H1 (cell line): ENCODE measurements at regions not wholly inside any gene's neighbourhood (a gene's known extent, or its start where the extent isn't known, plus 50 kb on each side); places are given as distances from the start of the nearest gene placed in this dataset.

Experiments used
- CHD1 ChIP-seq: IDR thresholded peaks from 2 replicates; pipeline ENCODE4 v1.6.1; 2012; ENCODE audit warnings: low read depth, low read length, improper control_type of control experiment
- CREB1 ChIP-seq: IDR thresholded peaks from 2 replicates; pipeline ENCODE4 v1.6.1; 2012; ENCODE audit warnings: inconsistent platforms
- EZH2 ChIP-seq: fragments of 200-600 bp; sonication (generic); IDR thresholded peaks from 2 replicates; pipeline ENCODE4 v1.7.1; 2012; ENCODE audit warnings: low read depth, mild to moderate bottlenecking, moderate library complexity, low read length, inconsistent platforms; ENCODE audit not compliant: severe bottlenecking
- RBBP5 ChIP-seq: IDR thresholded peaks from 2 replicates; pipeline ENCODE4 v1.7.1; 2012; ENCODE audit warnings: low read depth, mild to moderate bottlenecking, inconsistent platforms, low read length, moderate library complexity, borderline replicate concordance
- SUZ12 ChIP-seq: fragments of 200-600 bp; sonication (generic); IDR thresholded peaks from 2 replicates; pipeline ENCODE4 v1.6.1; 2012; ENCODE audit warnings: mild to moderate bottlenecking, inconsistent platforms, low read length, moderate library complexity, mixed read lengths
- TAF1 ChIP-seq: IDR thresholded peaks from 2 replicates; pipeline ENCODE4 v1.6.1; 2011; ENCODE audit warnings: mild to moderate bottlenecking, low read depth, low read length

GRCh38 chr14:97417331-97417730 is 620.1 kb downstream of the VRK1 start (continued):
- TF ChIP-seq CHD1 = no peak
- TF ChIP-seq TAF1 = no peak
- TF ChIP-seq RBBP5 = no peak
- no peak for TF ChIP-seq CREB1
- no peak for TF ChIP-seq SUZ12
- TF ChIP-seq EZH2 = no peak
